WTC11 (cell line): ENCODE measurements at regions not wholly inside any gene's neighbourhood (a gene's known extent, or its start where the extent isn't known, plus 50 kb on each side); places are given as distances from the start of the nearest gene placed in this dataset.

Source experiments
- ATAC-seq: fragments of 200-7000 bp; cut with Tn5 transposase; 2 replicates; pipeline ENCODE4 v1.10.0; 2021; ENCODE audit warnings: mild to moderate bottlenecking, moderate library complexity
- CTCF ChIA-PET: fragments of 300-600 bp; sonication (Branson Sonifier 250); formaldehyde crosslinking; loops from one replicate; lab custom pipeline; 2021; ENCODE audit warnings: antibody characterized with exemption; lab: Charles Lee
- POLR2A ChIA-PET: fragments of 350-600 bp; sonication (Branson Sonifier 250); formaldehyde crosslinking; loops from one replicate; lab custom pipeline; 2021; ENCODE audit warnings: antibody characterized with exemption; lab: Charles Lee
- DNase-seq: peaks from one replicate; pipeline ENCODE4 v3.0.0; 2021; ENCODE audit warnings: low spot score
- H3K27ac Mint-ChIP-seq: 2 replicates; pipeline ENCODE4 v1.8.0; 2021; ENCODE audit warnings: mixed read lengths
- H3K27me3 Mint-ChIP-seq: 2 replicates; pipeline ENCODE4 v1.8.0; 2021; ENCODE audit warnings: low read depth, mild to moderate bottlenecking, moderate library complexity, mixed read lengths
- H3K36me3 Mint-ChIP-seq: 2 replicates; pipeline ENCODE4 v1.8.0; 2021; ENCODE audit warnings: mixed read lengths
- H3K4me1 Mint-ChIP-seq: 2 replicates; pipeline ENCODE4 v1.8.0; 2022; ENCODE audit warnings: mixed read lengths
- H3K4me3 Mint-ChIP-seq: 2 replicates; pipeline ENCODE4 v1.8.0; 2021; ENCODE audit warnings: mild to moderate bottlenecking, moderate library complexity, mixed read lengths
- H3K9me3 Mint-ChIP-seq: 2 replicates; pipeline ENCODE4 v1.8.0; 2021; ENCODE audit warnings: mixed read lengths
- AFF4 ChIP-seq: sonication (generic); formaldehyde crosslinking; IDR thresholded peaks from 2 replicates; pipeline ENCODE4 v1.8.1; 2023; ENCODE audit warnings: mild to moderate bottlenecking, missing genetic modification reagents, borderline replicate concordance
- AR ChIP-seq: fragments of 250-450 bp; sonication (Bioruptor Pico); IDR thresholded peaks from 2 replicates; pipeline ENCODE4 v1.9.0; 2021; ENCODE audit warnings: mild to moderate bottlenecking
- ATF3 ChIP-seq: sonication (generic); formaldehyde crosslinking; conservative IDR thresholded peaks from 2 replicates; pipeline ENCODE4 v1.8.1; 2022; ENCODE audit warnings: mild to moderate bottlenecking, missing genetic modification reagents
- E2F1 ChIP-seq: sonication (generic); formaldehyde crosslinking; IDR thresholded peaks from 2 replicates; pipeline ENCODE4 v1.8.0; 2022; ENCODE audit warnings: mild to moderate bottlenecking, missing genetic modification reagents
- MAX ChIP-seq: sonication (generic); formaldehyde crosslinking; IDR thresholded peaks from 2 replicates; pipeline ENCODE4 v1.8.0; 2022; ENCODE audit warnings: mild to moderate bottlenecking, missing genetic modification reagents
- MXD4 ChIP-seq: fragments of 250-450 bp; sonication (Bioruptor Pico); IDR thresholded peaks from 2 replicates; pipeline ENCODE4 v1.8.0; 2021; ENCODE audit warnings: mild to moderate bottlenecking, moderate library complexity, borderline replicate concordance
- NFE2L1 ChIP-seq: sonication (generic); formaldehyde crosslinking; IDR thresholded peaks from 2 replicates; pipeline ENCODE4 v1.8.1; 2023; ENCODE audit warnings: missing genetic modification reagents
- RELA ChIP-seq: sonication (generic); formaldehyde crosslinking; IDR thresholded peaks from 2 replicates; pipeline ENCODE4 v1.8.1; 2022; ENCODE audit warnings: missing genetic modification reagents, mild to moderate bottlenecking, borderline replicate concordance
- TCF7 ChIP-seq: sonication (generic); formaldehyde crosslinking; IDR thresholded peaks from 2 replicates; pipeline ENCODE4 v1.8.0; 2022; ENCODE audit warnings: mild to moderate bottlenecking, low read depth, missing genetic modification reagents, moderate library complexity
- ZBTB43 ChIP-seq: sonication (generic); formaldehyde crosslinking; IDR thresholded peaks from 2 replicates; pipeline ENCODE4 v1.8.1; 2023; ENCODE audit warnings: mild to moderate bottlenecking, missing genetic modification reagents
- ZNF281 ChIP-seq: sonication (generic); formaldehyde crosslinking; IDR thresholded peaks from 2 replicates; pipeline ENCODE4 v1.8.0; 2023; ENCODE audit warnings: mild to moderate bottlenecking, missing genetic modification reagents
- ZNF423 ChIP-seq: fragments of 250-450 bp; sonication (Bioruptor Pico); IDR thresholded peaks from 2 replicates; pipeline ENCODE4 v2.1.2; 2022; ENCODE audit warnings: mild to moderate bottlenecking, moderate library complexity
- ZSCAN18 ChIP-seq: fragments of 250-450 bp; sonication (Bioruptor Pico); IDR thresholded peaks from 2 replicates; pipeline ENCODE4 v2.1.2; 2022; ENCODE audit warnings: mild to moderate bottlenecking, moderate library complexity

- TF ChIP-seq AFF4 (no peak), ZBTB43 (CRISPR knock-in tag) (no peak)
Measured at GRCh38 chr3:72678867-72679266, 169.4 kb downstream of the SHQ1 start (continued).

GRCh38 chr3:72678380-72678779 lies 169.9 kb downstream of the SHQ1 start:
- DNase-seq (no peak), ATAC-seq (no peak)
- Mint-ChIP-seq H3K4me1 (peaks cover 12% of the 10 kb centered on the region; the same call in 1 of the 2 replicates), H3K9me3 (peaks cover 3% of the 10 kb centered on the region; the same call in 1 of the 2 replicates)
- TF ChIP-seq ZNF423 (CRISPR knock-in tag) (no peak), MXD4 (CRISPR knock-in tag) (no peak), NFE2L1 (CRISPR knock-in tag) (no peak), ZSCAN18 (no peak), ATF3 (CRISPR knock-in tag) (no peak), E2F1 (no peak), MAX (CRISPR knock-in tag) (no peak), RELA (CRISPR knock-in tag) (no peak)
- TF ChIP-seq, all 79 proteins: peak for 0
- CTCF ChIA-PET: no interaction called here
- no peaks in the 10 kb centered on the region for H3K27me3 Mint-ChIP-seq
- H3K27ac Mint-ChIP-seq: no peak overlapping the region
- no peak overlapping the region for H3K4me3 Mint-ChIP-seq
- no peaks in the 10 kb centered on the region for H3K36me3 Mint-ChIP-seq
- POLR2A ChIA-PET: no interaction called here

GRCh38 chr3:72675243-72675642 lies 173.0 kb downstream of the SHQ1 start:
- H3K4me1 Mint-ChIP-seq: peaks cover 9% of the 10 kb centered on the region; the same call in 1 of the 2 replicates
- DNase-seq (no peak), ATAC-seq (no peak)
- TF ChIP-seq ZNF281 (no peak), TCF7 (CRISPR knock-in tag) (no peak), AR (CRISPR knock-in tag) (no peak)
- peaks cover 3% of the 10 kb centered on the region; the same call in 1 of the 2 replicates for H3K9me3 Mint-ChIP-seq
- POLR2A ChIA-PET: interaction anchor here (0.6 kb wide), 1 partner anchor 137 kb away, joined by 3 read pairs; no protein-coding TSS in a partner anchor
- CTCF ChIA-PET: no interaction called here
- H3K36me3 Mint-ChIP-seq: no peaks in the 10 kb centered on the region
- H3K4me3 Mint-ChIP-seq: no peak overlapping the region
- no peaks in the 10 kb centered on the region for H3K27me3 Mint-ChIP-seq
- H3K27ac Mint-ChIP-seq: no peak overlapping the region
